Transverse colon (tissue), 4 donors: ENCODE measurements at regions not wholly inside any gene's neighbourhood (a gene's known extent, or its start where the extent isn't known, plus 50 kb on each side); places are given as distances from the start of the nearest gene placed in this dataset.

Source experiments
- DNase-seq: peaks from one replicate; pipeline ENCODE4 v3.0.0-alpha.2; 2019
- H3K27ac ChIP-seq, 4 donors: fragments of 200-600 bp; sonication (generic); 2 replicates each; pipeline ENCODE4 v1.5.1; 2016 to 2018; ENCODE audit warnings: inconsistent platforms in 4 of 4
- H3K27me3 ChIP-seq: fragments of 200-600 bp; sonication (generic); 2 replicates; pipeline ENCODE4 v1.5.1; 2017; ENCODE audit warnings: inconsistent platforms
- H3K36me3 ChIP-seq, 4 donors: fragments of 200-600 bp; sonication (generic); 2 replicates each; pipeline ENCODE4 v1.5.1; 2017 to 2019; ENCODE audit warnings: inconsistent platforms in 4 of 4
- H3K4me1 ChIP-seq, 4 donors: fragments of 200-600 bp; sonication (generic); 2 replicates each; pipeline ENCODE4 v1.5.1; 2017 to 2020; ENCODE audit warnings: inconsistent platforms in 4 of 4
- H3K4me3 ChIP-seq, 4 donors: fragments of 200-600 bp; sonication (generic); 1 replicate in 1 of 4; 2 replicates in 3 of 4; pipeline versions ENCODE4 v1.5.1 to v1.6.1; 2017 to 2019; ENCODE audit warnings: inconsistent platforms in 4 of 4
- H3K9me3 ChIP-seq, 2 donors: fragments of 200-600 bp; sonication (generic); 2 replicates each; pipeline ENCODE4 v1.5.1; 2017 to 2019; ENCODE audit warnings: inconsistent platforms in 2 of 2
- CTCF ChIP-seq, 5 experiments: fragments of 200-600 bp in 3 of 5; fragments of 450-650 bp in 2 of 5; sonication (generic) in 3 of 5; IDR thresholded peaks; 1 replicate in 2 of 5; 2 replicates in 3 of 5; pipeline ENCODE4 v1.5.1; 2016 to 2017; ENCODE audit warnings: antibody characterized with exemption in 5 of 5, inconsistent platforms in 3 of 5, mild to moderate bottlenecking in 2 of 5, moderate library complexity in 1 of 5
- EP300 ChIP-seq: sonication (generic); formaldehyde crosslinking; IDR thresholded peaks from one replicate; pipeline ENCODE4 v1.6.1; 2017; ENCODE audit warnings: antibody characterized with exemption, low read depth
- POLR2A ChIP-seq: fragments of 450-650 bp; IDR thresholded peaks from one replicate; pipeline ENCODE4 v1.6.1; 2016; ENCODE audit warnings: antibody characterized with exemption, mild to moderate bottlenecking, moderate library complexity
- POLR2AphosphoS5 ChIP-seq, 3 donors: sonication (generic); formaldehyde crosslinking; IDR thresholded peaks; one replicate each; pipeline ENCODE4 v1.6.1; 2016; ENCODE audit warnings: antibody characterized with exemption in 3 of 3
- WGBS, 2 donors: methylation state at CpG; one replicate each; pipeline ENCODE4 v1.1.5; 2018; ENCODE audit warnings: low coverage in 1 of 2; 5-methylcytosine and 5-hydroxymethylcytosine counted together
- in situ Hi-C, 4 donors: fragments of 200-750 bp; cut with MboI; loops; one replicate each; pipeline versions ENCODE4 v1.15.0 to v1.15.1; 2017; ENCODE audit warnings: low sequenced_read_pairs in 3 of 4, low pct_ligation_motif_present in 1 of 4, low pct_unique_long_range_greater_than_20kb in 1 of 4
- intact Hi-C: fragments of 100-400 bp; cut with DNase I; formaldehyde crosslinking; loops from one replicate; pipeline ENCODE4 v1.15.1; 2023; ENCODE audit warnings: low total_unique reads

- H3K27ac ChIP-seq, result no peak overlapping the region
- no peaks in the 10 kb centered on the region for H3K36me3 ChIP-seq
- H3K27me3 ChIP-seq, result peaks cover 17% of the 10 kb centered on the region
- H3K9me3 ChIP-seq, result no peaks in the 10 kb centered on the region
- in situ Hi-C loops, result no loop called here
- 89% methylated on average over 5 to 9 of the region's 9 CpGs for WGBS, 2 donors
- intact Hi-C loops, result no loop called here
- DNase-seq, result no peak
- H3K4me1 ChIP-seq, result no peaks in the 10 kb centered on the region
- H3K4me3 ChIP-seq, result no peak overlapping the region
- TF ChIP-seq CTCF (IDR thresholded peaks at IDR 0.05), result no peak
- TF ChIP-seq POLR2A, result no peak
- no peak for TF ChIP-seq EP300
- TF ChIP-seq POLR2AphosphoS5 (IDR thresholded peaks at IDR 0.05), result no peak
Measured at GRCh38 chr13:42658019-42658418, 84.1 kb downstream of the TNFSF11 start.

GRCh38 chr13:42660333-42660965, 86.5 kb downstream of the TNFSF11 start:
- in situ Hi-C loops, result no loop called here
- Histone ChIP-seq H3K4me1 (no peaks in the 10 kb centered on the region), H3K9me3 (no peaks in the 10 kb centered on the region), H3K36me3 (no peaks in the 10 kb centered on the region), H3K27ac (no peak overlapping the region), H3K4me3 (no peak overlapping the region), H3K27me3 (peaks cover 7% of the 10 kb centered on the region)
- no peak for DNase-seq
- WGBS, 2 donors, result 63 to 73% methylated on average over 5 of the region's 5 CpGs
- TF ChIP-seq POLR2AphosphoS5 (IDR thresholded peaks at IDR 0.05), result no peak
- TF ChIP-seq EP300, result no peak
- no peak for TF ChIP-seq CTCF (IDR thresholded peaks at IDR 0.05)
- no peak for TF ChIP-seq POLR2A
- intact Hi-C loops, result no loop called here

- no peak for DNase-seq
- in situ Hi-C loops, result no loop called here
- peaks cover 0 to 8% of the 10 kb centered on the region in 2 donors for H3K9me3 ChIP-seq
- TF ChIP-seq CTCF (IDR thresholded peaks at IDR 0.05) (no peak), POLR2A (no peak)
- no peak overlapping the region for H3K4me3 ChIP-seq
- intact Hi-C loops, result no loop called here
- H3K27me3 ChIP-seq, result no peaks in the 10 kb centered on the region
- H3K4me1 ChIP-seq, result no peaks in the 10 kb centered on the region
- H3K36me3 ChIP-seq, result no peaks in the 10 kb centered on the region
- H3K27ac ChIP-seq, result no peak overlapping the region
Measured at GRCh38 chr13:42667638-42668037, 93.7 kb downstream of the TNFSF11 start.

GRCh38 chr13:42671502-42671901, 97.5 kb downstream of the TNFSF11 start:
- Histone ChIP-seq H3K27ac (no peak overlapping the region), H3K27me3 (no peaks in the 10 kb centered on the region), H3K9me3 (peaks cover 0 to 8% of the 10 kb centered on the region in 2 donors), H3K4me1 (no peaks in the 10 kb centered on the region), H3K36me3 (no peaks in the 10 kb centered on the region), H3K4me3 (no peak overlapping the region)
- DNase-seq, result no peak
- 86 to 90% methylated on average over 6 to 7 of the region's 7 CpGs for WGBS, 2 donors
- intact Hi-C loops (no loop called here), in situ Hi-C loops (no loop called here)
- TF ChIP-seq CTCF (IDR thresholded peaks at IDR 0.05) (no peak), EP300 (no peak), POLR2A (no peak), POLR2AphosphoS5 (IDR thresholded peaks at IDR 0.05) (no peak)
